Activated T-cell treated with anti-CD3 and anti-CD28 coated beads for 24 hours (primary cell): ENCODE measurements at regions not wholly inside any gene's neighbourhood (a gene's known extent, or its start where the extent isn't known, plus 50 kb on each side); places are given as distances from the start of the nearest gene placed in this dataset.
"Not testable (repeated sequence)": the region's sequence is repeated elsewhere in the genome, so short reads cannot be mapped to it uniquely, and the experiment has no call there.

ENCODE experiments used
- DNase-seq: peaks from one replicate; pipeline ENCODE4 v3.0.0-alpha.2; 2020; ENCODE audit warnings: low read depth

DNA sequence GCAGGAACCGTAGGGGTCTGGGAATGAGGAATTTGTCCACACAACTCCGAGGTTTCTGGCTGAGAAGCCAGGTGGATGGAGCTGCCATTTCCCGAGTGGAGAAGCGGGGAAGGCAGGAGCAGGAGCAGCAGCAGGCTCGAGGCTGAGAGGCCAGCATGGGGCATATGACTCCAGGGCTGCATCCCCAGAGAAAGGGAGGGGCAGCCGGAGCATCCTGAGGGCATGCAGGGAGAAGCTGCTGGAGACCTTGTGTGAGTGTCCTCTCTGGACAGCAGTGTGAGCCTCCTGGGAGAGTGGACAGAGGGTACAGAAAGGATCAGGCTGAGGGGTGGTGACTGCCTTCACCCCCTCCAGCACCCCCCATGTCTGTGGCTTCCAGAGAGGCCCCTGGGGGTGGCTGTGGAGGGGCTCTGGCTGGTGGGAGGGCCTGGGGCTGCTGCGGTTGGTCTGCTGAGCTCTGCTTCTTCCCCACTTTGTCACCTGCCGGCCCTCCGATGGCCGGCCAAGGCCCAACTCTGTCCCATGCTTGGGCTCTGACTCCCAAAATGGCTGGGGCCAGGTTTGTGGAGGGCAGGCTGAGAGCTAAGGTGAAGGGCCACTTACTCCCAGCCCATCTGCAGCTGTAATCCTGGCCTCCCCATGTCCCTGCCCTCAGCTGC, 633.1 kb downstream of the MATN1 start:
- DNase-seq: no peak

DNA sequence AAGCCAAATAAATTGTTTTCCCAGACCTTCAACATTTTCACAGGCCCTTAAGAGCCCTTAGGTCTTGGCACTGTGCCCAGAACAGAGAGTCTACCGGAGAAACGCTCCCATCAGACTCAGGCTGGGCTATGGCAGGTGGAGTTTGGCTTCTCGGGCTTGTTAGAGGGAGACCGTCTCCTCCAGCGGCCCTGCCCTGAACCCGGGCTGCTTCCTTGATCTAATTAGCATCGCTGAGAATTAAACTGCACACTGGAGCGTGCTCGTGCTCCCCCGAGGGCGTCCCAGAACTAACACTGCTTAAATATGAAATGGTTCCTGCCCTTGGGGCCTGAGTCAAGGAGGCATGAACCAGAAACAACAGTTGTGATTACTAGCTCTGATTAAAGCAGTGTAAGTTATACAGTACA, 634.4 kb downstream of the MATN1 start:
- DNase-seq: no peak

DNA sequence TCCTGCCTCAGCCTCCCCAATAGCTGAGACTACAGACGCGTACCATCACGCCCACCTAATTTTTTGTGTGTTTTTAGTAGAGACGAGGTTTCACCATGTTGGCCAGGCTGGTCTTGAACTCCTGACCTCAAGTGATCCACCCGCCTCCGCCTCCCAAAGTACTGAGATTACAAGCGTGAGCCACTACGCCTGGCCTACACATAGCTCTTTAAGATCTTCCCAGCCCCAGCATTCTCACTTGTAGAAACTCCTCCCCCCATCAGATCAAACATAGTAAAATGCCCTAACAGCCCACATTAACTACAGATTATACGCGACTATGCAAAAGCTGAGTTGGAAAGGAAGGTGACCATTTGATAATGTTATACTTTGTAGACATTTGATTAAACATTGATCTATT, 634.8 kb downstream of the MATN1 start:
- no peak for DNase-seq

DNA sequence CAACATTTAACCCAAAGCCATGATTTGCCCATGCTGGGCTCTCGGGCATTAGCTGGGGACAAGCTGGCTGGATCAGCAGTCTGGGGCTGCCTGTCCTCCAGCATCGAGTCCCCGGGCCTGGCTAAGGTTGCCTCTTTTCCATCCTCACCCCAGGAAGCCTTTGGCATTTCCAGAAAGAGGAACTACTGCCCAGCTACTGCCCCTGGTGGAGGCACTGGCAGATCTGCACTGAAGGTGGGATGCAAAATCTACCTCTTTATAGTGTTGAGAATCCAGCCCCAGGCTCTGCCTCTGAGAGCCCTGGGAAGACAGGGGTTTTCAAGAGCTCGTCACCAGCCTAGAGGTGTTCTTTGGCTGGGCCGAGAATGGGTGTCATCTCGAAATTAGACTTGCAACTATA, 635.9 kb downstream of the MATN1 start:
- no peak for DNase-seq

DNA sequence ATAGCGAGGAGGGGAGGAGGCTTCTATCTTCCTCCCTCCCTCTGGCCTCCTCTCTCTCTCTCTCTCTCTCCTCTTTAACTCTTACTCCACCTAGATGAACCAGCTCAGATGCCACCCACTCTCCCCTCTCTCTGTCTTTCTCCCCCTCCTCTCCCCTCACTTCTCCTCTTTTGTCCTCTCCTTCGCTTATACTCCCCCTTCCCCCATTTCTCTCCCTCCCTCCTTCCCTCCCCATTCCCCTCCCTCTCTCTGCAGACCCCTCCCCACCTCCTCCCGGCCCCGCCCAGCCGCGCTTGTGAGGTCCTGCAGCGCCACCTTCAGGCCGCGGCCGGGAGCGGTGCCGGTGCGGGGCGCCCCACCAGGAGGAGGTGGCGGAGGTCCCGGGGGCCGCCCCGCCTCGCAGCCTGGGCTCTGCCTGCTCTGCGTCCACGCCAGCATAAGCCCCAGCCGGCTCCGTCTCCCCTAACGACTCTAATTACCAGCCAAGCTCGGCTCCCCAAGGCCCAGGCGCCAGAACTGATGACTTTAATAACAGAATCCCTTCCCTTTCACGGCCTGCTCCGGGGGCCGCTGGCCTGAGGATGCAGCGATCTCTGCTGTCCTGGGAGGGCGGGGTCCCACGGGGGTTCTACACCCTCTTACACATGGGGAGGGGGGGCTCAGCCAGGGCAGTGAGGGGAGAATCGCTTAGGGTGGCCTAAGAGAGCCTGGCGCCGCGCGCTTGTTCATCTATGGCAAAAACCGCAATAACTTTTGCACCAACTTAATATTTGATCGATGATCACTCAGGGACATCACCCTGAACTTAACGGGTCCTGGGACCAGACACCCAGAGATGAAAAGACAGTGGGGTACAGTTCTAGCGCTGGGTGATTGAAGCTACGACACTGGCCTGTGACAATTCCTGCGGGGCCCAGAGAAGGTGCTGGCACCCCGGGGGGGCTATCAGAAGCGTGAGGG, 637.3 kb downstream of the MATN1 start:
- no peak for DNase-seq

DNA sequence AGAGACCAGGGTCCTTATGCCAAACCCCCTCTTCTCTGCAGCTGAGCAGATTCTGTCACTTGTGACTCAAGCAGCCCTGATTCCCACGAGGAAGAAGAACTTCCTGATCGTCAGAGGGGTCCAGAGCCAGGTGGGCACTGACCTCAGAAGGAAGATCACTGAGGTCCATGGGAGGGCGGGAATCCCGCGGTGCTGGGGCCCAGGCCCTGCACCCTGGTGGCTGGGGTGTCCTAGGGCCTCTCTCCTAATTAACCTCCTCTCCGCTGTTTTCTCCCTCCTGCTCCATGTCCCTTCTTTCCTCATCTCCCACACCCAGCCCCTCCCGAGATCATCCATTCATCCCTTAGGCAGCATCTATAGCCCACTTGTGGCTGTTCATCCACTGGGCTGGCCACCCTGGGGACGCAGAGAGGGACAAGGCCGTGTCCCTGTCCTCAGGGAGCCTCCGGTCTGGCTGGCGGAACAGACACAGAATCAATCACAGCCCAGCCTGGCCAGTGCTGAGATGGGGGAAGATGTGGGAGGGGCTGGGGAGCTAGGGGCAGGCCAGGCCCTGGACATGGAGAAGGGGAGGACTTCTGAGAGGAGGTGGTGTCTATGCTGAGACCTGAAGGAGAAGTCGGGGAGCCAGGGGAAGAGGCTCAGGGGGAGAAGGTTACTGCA, 638.3 kb downstream of the MATN1 start:
- DNase-seq: no peak

DNA sequence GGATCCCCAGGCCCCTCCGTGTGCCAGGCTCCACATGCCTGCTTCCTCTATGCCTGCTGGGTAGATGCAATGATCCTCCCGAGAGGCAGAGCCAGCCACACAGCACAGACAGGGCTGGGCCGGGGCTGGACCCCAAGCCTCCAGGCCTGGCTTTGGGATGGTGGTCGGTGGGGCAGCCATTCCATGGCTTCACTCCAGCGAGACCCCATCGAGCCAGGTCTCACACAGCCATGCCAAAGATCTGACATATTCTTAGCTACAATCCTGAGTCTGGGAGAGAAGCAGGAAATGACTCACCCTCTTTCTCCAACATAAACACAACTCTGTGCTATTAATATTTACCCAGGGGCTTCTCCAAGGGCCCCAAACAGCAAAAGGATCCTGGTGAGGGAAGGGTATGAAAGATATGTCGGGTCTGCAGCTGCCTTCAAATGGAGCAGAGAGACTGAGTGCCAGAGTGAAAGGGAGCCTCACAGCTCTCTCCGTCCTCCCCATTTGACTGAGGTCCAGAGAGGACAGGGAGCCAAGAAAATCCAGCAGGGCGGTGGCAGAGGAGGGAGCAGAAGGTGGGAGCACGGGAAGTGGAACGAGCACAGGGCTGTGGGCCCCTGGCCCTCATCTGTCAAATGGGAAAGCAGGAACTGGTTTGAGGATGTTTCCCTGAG, 639.5 kb downstream of the MATN1 start:
- no peak for DNase-seq

DNA sequence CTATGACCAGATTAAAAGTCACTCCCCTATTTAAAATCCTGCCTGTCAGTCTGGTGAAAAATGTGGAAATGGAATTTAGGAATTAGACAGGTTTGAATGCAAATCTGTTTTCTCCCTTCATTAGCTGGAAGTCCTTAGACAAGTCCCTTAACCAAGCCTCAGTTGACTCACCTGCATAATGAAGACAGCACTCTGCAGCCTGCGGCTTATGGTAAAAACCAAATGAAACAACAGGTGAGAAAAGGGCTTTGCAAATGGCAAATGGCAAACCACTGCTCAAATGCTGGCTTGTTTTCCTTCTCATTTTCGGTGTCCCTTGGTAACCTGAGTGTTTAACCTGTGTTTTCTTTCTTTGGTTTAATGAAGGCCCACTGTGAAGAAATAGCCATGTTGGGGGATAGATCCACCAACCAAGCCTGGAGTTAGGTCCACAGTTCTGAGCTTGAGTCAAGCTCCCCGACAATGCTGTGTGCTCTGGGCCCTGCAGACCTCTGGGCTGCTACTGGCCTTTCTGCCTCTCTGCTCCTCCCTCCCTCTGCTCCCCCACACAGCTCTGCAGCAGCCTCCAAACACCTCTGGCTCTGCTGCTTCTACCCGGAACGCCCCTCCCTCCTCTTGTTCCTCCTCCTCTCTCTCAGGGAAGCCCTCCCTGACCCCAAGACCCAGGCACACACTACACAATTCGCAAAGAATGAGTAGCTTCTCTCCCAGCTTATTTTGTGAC, 641.8 kb downstream of the MATN1 start:
- no peak for DNase-seq

DNA sequence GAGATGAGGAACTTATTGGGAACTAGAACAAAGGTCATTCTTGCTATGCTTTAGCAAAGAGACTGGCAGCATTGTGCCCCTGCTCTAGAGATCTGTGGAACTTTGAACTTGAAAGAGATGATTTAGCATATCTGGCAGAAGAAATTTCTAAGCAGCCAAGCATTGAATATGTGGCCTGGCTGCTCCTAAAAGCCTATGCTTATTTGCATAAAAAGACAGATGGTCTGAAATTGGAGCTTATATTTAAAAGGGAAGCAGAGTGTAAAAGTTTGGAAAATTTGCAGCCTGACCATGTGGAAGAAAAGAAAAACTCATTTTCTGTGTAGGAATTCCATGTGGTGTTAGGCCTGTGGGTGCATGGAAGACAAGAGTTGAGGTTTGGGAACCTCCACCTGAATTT, 647.5 kb downstream of the MATN1 start:
- not testable (repeated sequence) for DNase-seq

DNA sequence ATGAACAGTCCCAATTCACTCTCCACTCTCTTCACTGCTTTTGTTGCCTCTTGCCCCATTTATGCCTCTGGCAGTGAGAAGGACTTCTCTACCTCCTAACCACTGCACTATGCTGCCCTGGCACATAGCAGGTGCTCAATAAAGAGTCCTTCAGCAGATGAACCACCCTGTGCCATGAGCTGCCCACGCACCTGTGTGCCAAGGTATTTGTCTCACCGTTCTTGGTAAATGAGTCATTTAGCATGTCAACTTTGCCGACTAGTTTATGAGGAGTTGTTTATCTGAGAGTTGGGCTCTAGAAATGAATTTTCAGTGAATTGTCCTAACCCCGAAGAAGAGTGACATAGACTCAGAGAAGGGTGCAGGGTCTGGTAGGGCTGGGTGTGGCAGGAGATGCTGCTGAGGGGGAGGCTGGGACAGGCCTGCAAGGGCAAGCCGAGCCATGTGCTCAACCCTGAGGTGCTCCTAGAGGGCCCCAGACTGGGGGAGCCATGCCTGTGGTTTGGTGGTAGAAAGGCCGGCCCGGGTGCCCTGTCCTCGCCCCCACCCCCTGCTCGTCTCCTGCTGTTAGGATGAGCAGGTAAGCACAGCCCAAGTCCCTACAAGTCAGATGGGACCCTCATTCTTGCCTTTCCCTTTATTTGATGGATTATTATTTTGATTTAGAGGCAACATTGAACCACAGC, 654.5 kb downstream of the MATN1 start:
- DNase-seq: no peak

DNA sequence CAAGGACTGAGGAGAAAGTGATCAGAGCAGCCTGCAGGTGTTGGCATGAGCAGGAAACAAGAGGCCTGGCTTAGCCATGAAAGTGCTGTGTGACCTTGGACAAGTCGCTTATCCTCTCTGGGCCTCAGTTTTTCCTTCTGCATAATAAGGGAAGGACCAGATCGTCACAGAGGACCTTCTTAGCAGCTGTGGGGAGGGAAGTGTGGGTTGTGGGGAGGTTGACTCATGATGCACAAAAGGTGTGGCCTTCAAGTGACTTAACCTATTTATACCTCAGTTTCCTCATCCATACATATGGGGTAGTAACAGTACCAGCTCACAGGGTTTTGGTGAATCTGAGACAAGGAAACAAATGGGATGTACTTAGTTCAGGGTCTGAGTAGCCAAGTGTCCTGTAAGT, 658.8 kb downstream of the MATN1 start:
- no peak for DNase-seq

DNA sequence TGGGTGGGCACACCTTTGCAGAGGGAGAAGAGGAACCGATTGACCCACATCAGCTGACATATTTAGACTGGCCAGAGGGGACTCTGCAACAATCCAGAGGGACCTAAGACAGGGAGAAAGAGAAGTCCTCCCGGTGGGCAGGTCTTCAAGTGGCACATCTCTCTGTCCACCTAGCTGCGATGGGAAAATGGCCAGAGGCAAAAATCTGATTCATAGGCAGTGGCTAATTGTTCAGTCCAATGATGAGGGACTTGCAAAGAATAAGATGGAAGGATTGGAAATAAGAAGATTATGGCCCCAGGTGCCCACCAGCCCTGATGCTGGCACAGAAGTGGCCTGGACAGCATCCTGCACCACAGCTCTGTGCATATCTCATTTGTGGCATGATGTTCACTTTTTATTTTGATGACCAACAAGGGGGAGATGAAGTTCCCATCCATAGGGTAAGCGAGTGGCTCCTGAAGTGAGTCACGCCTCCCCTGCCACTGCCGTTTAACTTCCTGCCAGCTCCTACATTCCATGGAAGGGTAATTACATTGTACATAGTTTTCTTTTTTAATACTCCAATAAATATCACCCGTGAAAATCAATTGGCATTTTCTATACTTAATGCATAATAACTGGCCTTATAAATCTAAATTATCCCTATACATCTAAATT, 659.6 kb downstream of the MATN1 start:
- no peak for DNase-seq

DNA sequence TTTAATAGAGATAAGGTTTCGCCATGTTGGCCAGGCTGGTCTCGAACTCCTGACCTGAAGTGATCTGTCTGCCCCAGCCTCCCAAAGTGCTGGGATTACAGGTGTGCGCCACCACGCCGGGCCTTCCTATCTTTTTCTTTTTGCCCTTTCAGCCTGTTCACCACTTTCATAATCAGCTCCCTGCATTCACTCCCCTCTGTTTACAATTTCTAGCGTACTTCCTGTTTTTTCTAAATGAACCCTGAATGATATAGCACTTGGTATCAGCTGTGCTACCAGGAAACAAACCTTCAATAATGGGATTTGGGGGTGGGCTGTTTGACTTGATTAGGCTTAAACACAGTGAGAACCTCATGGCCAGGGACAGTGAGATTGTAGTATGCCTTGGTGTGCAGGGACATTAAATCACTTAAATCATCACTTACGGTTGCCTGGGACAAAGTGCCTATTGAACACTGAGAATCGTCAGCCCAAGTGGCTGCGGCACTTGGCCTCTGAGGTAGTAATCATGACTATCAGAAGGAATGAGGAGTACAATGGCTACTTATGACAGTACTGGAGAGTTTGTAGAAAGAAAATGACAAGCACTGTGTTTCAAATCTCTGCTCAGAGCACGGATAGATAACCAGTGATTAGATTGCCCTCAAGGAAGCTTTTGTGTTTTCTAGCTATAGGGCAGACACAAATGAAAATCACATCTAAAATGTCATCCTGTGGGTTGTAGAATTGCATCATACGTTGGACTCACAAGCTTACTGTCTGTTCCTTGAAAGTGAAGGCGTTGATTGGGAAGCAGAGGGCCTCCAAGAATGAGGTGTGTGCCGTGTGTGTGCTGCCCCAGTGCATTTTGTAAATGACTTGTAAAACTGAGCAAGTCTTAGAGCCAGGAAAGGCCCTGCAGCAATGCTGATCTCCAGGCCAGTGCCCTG, 661.8 kb downstream of the MATN1 start:
- DNase-seq: no peak

DNA sequence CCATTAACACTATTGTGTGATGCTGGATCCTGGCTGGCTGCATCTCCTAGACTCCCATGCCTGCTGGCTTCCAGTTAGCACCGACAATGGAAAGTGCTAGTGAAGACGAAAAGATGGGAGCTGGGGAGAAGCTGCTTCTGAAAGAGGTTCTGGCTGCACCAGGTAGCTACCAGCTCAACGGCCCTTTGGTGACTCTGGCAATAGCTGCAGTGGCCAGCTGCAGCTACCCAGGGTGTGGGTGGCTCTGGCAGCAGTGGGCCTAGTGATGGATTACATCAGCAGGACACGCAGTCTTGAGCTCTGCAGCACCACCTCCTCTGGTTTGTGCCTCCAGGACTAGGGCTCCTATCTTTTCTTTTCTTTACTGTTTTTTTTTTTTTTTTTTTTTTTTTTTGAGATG, 662.6 kb downstream of the MATN1 start:
- DNase-seq: no peak

DNA sequence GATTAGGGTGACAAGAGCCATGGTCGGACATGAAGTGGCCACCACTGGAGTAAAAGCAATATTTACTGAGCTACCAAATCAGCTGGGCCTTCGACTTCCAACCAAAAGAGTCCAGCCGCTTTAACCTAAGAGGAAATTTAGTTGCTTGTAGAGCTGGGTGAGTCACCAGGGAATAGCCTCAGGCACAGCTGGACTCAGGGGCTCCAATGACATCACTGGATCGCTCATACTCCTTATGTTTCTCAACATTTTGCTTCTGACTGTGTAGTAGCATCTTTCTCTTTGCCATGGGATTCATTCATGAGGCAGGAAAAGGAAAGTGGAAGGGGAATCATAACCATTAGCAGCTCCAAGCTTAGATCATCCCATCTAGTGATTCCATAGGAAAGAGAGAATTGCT, 664.4 kb downstream of the MATN1 start:
- no peak for DNase-seq

DNA sequence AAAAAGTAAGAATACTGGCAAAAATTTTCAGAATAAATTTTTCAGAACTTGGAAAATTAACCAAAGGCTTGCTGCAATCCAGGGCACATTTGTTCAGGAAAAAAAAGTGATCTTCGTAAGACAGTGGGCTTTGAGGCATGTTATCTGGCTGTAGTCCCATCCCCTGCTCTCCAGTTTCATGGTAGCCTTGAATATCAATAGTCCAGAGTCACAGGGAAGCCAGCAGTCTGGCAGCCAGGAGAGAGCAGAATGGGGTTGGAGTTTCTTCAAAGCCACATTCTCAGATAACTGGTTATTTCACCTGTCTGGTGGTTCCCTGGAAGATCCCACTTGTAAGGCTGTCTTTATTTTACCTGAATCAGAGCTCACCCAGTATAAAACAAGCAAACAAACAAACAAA, 669.3 kb downstream of the MATN1 start:
- DNase-seq: no peak

DNA sequence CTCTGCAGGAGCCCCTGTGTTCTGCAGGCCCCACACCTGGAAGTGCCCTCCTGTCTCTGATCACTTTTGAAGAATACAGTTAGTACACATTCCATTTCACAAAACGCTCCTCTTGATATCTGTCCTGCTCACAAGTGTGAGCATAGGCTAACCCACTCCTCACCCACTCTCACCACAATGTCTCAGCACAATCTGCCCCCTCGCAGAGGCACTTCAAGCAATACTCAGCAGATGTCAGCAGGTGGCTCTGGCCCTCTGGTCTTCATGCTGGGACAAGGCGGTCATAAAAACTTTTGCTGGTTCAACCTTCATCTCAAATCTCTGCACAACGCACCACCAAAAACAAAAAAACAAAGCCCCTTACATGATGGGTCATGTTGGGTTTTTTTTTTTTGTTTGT, 671.2 kb downstream of the MATN1 start:
- no peak for DNase-seq

DNA sequence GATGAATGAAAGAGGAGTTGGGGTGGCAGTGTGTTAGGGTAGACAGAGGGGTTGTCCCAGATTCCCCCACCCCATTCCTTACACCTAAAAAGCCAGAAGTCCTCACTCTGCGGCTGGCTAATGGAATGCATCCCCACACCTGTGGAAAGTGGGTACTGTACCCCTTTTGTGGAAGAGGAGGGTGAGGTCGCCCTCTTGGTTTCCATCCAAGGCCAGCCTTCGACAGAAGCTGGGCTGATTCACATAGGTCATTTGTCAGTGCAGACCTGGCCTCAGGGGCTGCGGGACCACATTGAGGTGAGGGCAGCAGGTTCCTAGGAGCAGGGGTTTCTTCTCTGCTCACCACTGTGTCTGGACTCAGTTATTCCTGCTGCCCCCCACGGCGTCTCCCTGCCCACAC, 671.6 kb downstream of the MATN1 start:
- DNase-seq: no peak

DNA sequence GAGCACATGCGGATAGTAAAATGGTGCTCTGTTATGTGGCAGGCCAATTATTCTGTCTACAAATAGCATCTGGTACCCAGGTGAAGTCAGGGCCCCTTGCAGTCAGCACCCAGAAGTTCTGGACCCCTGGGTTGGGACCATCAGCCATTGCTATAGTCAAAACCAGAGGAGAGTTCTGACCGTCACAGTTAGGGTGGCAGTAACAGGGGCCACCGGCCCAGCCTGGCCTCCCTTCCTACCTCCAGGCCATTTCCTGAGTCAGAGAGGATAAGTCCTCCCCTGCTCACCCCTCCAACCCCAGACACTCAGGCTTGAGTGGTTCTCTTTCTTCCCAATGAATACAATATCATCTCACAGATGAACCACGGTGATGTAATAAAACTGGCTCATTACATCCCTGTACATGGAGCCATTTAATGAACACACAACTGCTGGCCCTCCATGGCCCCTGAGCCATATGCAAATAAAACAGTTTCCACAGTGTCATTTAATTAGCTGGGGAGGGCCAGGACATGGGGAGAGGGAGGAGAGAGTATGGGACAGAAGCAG, 673.6 kb downstream of the MATN1 start:
- DNase-seq: no peak
